ENCODE measurements at regions not wholly inside any gene's neighbourhood (a gene's known extent, or its start where the extent isn't known, plus 50 kb on each side); places are given as distances from the start of the nearest gene placed in this dataset.

- TF ChIP-seq MAX (IDR thresholded peaks at IDR 0.05; ENCODE audit: insufficient read depth, insufficient read length) (no peak), JUN (IDR thresholded peaks at IDR 0.05; ENCODE audit: borderline replicate concordance, insufficient read depth, insufficient read length, low read depth) (no peak), MYC (IDR thresholded peaks at IDR 0.05; ENCODE audit: low read depth, low read length) (no peak), CTCF (IDR thresholded peaks at IDR 0.05; ENCODE audit: extremely low read depth in 1 of 2, insufficient read depth in 1 of 2, low read depth in 1 of 2, low read length in 2 of 2) (no peak), POLR2AphosphoS5 (IDR thresholded peaks at IDR 0.05; ENCODE audit: insufficient read depth, low read depth, low read length) (no peak), GATA2 (IDR thresholded peaks at IDR 0.05; ENCODE audit: insufficient read depth, insufficient read length, low read depth, low read length) (no peak), POLR2A (IDR thresholded peaks at IDR 0.05; ENCODE audit: low read depth, low read length) (no peak), FOS (IDR thresholded peaks at IDR 0.05; ENCODE audit: borderline replicate concordance, insufficient read depth, low read length) (no peak), EZH2 (IDR thresholded peaks at IDR 0.05; ENCODE audit: borderline replicate concordance, low read depth, low read length, severe bottlenecking) (no peak)
- Histone ChIP-seq H3K79me2 (ENCODE audit: control insufficient read depth, insufficient read depth, low read length) (no peaks in the 10 kb centered on the region), H3K27ac (ENCODE audit: insufficient read depth, low read depth, low read length) (no peak overlapping the region), H3K36me3 (ENCODE audit: control insufficient read depth in 2 of 2, extremely low read depth in 1 of 2, insufficient read depth in 2 of 2, low read length in 2 of 2) (no peaks in the 10 kb centered on the region), H3K9me3 (replicated peaks; ENCODE audit: control insufficient read depth, insufficient read depth, low read length) (no peaks in the 10 kb centered on the region), H3K9ac (replicated peaks; ENCODE audit: extremely low read depth, insufficient read depth, low read length) (no peak overlapping the region), H3K4me3 (replicated peaks in 1 of 3; ENCODE audit: insufficient read depth in 1 of 3, low read depth in 1 of 3, low read length in 3 of 3) (no peak overlapping the region), H3K27me3 (ENCODE audit: control insufficient read depth in 2 of 2, insufficient read depth in 2 of 2, low read length in 2 of 2) (no peaks in the 10 kb centered on the region), H3K4me2 (ENCODE audit: insufficient read depth, low read length) (no peak overlapping the region), H3K4me1 (ENCODE audit: control insufficient read depth, extremely low read depth, insufficient read depth, low read length) (no peaks in the 10 kb centered on the region), H4K20me1 (replicated peaks; ENCODE audit: control insufficient read depth, extremely low read depth, insufficient read depth, low read length) (no peaks in the 10 kb centered on the region), H3K9me1 (replicated peaks; ENCODE audit: control insufficient read depth, extremely low read depth, insufficient read depth, low read length) (no peaks in the 10 kb centered on the region), H2AFZ (ENCODE audit: low read depth, low read length) (no peak overlapping the region)
- BruUV-seq (replicated peaks): no TSS peak
- intact Hi-C loops (cut with micrococcal nuclease) (no loop called here), dilution Hi-C loops (cut with MboI; ENCODE audit: extremely low pct_ligation_motif_present, low sequenced_read_pairs) (no loop called here)
- DNase-seq (ENCODE audit: low read depth, low spot score) (no peak), FAIRE-seq (no peak)
- ChIA-PET POLR2A (no interaction called here), CTCF (interaction anchor here (1.2 kb wide), 1 partner anchor 10 kb away, joined by 3 read pairs; no protein-coding TSS in a partner anchor)
Measured at GRCh38 chr9:106723926-106724325, 139.0 kb upstream of the ZNF462 start.
